ENCODE measurements at regions not wholly inside any gene's neighbourhood (a gene's known extent, or its start where the extent isn't known, plus 50 kb on each side); places are given as distances from the start of the nearest gene placed in this dataset.

DNA sequence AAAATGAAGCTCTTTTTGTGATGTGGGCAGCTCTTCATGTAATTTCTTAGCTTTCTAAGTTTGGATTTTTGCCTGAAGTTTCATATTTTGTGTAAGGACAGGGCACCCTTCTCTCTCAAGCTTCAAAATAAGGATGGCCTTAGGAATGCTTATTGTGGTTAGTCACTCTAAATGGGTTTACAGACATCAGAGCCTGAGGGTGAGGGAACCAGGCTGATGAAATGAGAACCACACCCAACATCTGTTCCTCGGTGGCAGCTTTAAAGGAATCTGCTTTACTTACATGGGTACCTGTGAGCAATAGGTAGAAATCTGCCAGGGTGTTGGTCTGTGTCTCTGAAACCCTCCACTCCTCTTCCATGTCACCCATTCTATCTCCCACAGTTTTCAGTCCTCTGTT lies 174.3 kb downstream of the EMX2 start:
- DNase-seq (ENCODE audit: low spot score): no peak

DNA sequence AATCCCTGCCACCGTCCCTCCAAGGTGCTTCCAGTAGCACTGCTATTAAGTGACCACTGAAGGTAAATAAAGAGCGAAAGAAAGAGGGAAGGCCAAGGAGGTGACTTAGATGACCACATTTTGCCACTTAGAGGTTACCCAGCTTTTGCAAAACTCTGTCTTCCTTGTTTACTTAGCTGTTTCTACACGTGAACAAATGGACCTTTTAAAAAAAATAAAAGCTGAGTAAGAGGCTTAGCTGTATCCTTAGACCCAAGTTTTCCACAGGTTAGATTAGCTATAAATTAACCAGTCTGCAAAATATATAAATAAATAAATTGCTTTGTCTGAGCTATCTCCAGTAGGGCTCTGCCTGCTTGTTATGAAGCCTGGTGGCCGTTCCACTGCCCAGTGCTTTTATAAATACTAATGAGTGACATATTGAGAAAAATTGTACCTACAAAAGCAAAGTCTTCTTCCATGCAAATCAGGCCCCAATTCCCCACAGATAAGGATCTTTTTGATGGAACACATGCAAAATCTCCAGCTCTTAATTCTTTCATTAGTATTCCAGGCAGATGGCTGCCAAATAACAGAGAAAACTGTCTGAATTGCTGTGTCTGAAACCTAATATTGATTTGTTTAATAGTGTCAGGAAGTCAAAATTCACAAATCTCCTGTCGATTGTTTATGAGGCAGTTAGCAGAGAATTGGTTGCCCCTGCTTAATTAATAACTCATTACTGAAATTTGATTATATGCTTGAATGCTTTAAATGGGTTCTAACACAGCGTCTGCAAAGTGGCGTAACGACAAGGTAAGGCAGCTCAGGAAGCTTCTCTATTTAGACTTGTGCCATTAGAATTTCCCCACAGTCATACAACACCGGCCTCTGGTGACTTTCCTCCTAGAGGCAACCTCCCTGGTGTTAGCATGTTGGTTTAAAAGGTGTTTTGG lies 176.7 kb downstream of the EMX2 start:
- DNase-seq (ENCODE audit: low spot score): no peak

DNA sequence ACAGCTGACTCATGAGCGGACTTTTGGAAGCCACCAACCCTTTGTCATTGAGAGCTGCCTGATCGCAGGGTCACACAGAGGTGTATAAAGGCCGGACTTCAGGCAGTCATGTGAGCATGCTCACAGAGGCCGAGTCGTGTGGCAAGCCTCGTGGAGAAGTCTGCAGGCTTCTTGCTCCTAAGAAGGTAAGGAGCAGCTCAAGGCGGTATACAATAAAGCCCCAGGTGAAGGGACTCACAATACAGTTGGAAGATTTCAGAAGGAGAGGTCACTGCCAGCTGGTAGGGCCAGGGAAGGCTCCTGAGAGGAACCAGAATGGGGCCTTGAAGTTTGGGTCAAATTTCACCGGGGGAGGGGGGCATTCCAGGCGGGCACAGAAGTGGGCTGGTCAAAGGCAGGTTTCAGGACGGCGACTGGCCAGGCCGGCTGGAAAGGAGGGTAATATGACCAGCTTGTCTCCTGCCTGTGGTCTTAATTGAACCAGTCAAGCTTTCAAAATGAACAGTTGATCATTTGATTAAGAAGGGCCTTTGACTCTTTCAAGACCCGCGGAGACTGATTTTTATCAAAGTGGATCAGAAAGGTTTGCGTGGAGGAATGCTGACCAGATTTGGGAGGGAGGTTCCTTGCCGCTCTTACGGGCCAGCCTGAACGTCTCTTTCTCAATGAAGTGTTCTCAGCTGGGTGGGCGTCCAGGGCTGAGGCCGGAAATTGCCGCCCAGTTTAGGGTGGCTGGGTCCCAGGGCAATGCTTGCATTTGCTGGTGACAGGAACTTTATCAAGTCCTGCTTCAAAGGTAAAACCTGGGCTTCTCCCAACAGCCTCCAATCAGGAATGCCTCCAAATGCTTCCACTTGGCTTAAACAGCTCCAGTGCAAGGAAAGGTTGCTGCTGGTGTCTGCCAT lies 178.6 kb downstream of the EMX2 start:
- DNase-seq (ENCODE audit: low spot score): no peak

DNA sequence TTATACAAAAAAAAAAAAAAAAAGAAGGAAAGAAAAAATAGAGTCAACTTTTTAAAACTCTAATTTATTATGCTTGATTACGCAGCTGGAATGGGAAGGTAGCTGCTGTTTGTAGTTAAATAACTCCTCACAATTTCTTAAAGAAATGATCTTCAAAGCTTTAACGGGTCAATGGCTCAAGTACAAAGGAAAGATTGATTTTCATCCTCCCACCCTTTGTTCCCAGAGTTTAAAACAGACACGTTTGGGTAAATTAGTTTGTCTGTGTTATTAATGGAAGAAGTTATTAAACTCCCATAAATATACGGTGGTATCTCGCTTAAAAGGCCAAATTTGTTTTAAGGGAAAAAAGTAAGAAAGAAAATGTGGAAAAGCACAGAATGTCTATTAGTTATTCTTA lies 179.3 kb downstream of the EMX2 start:
- DNase-seq (ENCODE audit: low spot score): no peak

DNA sequence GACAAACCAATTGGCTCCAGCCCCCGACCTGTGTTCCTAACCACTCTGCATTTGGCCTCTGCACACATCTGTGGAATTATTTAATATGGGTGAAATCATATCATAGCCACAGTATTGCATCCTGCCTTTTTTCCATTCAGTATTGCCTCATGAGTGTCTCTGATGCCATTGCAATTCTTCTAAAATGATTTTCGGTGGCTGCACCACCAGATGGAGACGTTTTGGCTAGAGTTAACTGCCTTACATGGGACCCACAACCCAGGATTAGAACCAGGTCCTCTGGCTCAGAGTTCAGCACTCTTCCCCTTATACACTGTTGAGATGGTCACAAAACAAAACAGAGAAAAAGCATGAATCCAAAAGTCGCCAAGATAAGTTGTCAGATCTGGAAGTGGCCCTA lies 180.8 kb downstream of the EMX2 start:
- no peak for DNase-seq (ENCODE audit: low spot score)

DNA sequence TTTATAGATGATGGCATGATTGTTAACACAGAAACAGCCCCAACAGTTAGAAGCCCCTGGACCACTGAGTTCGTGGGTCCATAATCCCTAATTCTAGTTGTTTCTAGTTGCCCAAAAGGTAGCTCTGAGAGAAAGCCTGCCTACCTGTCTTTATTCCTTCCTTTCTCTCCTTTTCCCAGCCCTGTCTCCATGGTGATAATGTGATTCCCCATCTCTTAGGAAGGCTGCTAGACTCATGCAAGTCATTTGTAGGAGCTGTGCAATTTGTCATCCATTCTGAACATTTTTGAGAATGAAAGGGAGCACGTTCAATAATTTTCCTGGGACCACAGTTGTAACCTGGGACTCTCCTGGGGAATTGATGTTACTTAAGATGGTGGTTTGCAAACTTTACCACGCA lies 183.4 kb downstream of the EMX2 start:
- no peak for DNase-seq (ENCODE audit: low spot score)

DNA sequence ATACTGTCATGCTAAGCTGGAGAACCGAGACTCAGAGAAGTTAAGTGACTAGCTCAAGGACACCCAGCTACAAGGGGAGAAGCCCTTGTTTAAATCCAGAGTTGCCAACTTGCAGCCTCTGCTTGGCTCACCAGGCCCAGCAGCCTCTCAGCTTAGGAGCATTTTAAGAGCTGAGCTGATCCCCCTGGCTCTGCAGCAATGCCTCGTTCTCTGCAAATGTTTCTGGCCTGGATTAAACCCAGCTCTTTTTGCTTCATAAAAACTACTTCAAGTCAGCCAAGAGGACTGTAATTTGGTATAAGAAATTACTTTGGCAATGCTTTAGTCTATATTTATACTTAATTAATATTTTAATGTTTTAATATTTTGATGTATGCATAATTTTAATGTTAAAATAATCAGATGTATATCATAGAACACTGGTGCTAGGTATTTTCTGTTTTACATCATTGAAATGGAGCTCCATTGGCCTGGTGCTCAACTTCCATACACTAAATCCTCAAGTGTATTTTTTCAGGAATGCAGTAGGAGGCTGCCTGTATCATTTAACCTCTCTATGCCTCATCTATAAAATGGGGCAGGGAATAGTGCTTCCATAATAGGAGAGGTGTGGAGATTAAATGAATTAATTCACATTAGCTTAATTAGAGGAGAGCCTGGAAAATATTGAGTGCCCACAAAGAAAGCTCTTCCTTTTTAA lies 184.2 kb downstream of the EMX2 start:
- no peak for DNase-seq (ENCODE audit: low spot score)

DNA sequence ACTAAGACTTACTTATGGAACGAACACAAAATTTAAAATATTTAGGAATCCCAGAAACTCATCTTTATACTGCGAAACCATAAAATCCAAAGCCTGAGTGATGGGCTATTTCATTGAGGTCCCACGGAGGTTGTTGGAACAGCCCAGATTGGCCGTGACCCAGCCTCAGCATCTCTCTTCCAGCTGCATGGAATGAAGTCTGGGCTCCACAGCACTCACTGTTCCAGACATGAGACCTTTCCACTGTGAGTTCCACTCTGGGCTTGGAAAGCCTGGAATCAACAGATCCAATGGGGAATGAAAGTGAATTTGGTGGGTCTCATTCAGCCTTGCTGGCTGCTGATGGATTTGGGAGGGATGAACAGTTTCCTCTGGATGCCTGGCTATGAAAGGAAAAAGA lies 184.9 kb downstream of the EMX2 start:
- no peak for DNase-seq (ENCODE audit: low spot score)

DNA sequence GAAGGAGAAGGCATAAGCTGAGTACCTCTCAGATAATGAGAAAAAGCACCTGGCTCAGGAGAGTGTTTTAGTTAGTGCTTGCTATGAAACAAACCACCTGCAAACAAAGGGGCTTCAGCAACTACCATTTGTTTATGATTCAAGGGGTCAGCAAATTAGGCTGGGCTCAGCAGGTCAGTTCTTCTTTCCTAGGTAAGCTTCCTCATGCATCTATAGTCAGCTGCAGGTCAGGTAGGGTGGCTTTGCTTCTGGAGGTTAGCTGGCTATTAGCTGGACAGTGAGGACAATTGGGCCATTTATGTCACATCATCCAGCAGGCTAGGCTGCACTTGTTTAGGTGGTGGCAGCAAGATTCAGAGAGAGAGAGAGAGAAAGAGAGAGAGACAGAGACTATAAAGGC lies 185.5 kb downstream of the EMX2 start:
- DNase-seq (ENCODE audit: low spot score): no peak

DNA sequence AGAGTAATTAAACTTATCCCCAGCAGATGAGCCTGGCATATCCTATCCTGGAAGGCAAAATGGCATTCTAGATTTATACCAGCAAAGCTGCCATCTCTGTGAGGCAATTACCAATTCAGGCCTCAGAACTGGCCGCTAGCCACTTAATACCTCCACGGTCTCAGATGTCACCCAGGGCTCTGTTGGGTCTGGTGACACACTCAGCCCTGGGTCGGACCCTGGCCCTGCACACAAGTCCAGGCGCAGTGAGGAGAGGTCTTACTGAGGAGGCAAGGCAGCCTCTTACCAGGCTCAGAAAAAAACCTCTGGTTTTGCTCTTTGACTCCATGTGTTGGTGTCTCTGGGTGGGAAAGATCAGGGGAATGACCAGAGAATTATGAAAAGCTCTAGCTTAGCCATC lies 186.6 kb downstream of the EMX2 start:
- no peak for DNase-seq (ENCODE audit: low spot score)

DNA sequence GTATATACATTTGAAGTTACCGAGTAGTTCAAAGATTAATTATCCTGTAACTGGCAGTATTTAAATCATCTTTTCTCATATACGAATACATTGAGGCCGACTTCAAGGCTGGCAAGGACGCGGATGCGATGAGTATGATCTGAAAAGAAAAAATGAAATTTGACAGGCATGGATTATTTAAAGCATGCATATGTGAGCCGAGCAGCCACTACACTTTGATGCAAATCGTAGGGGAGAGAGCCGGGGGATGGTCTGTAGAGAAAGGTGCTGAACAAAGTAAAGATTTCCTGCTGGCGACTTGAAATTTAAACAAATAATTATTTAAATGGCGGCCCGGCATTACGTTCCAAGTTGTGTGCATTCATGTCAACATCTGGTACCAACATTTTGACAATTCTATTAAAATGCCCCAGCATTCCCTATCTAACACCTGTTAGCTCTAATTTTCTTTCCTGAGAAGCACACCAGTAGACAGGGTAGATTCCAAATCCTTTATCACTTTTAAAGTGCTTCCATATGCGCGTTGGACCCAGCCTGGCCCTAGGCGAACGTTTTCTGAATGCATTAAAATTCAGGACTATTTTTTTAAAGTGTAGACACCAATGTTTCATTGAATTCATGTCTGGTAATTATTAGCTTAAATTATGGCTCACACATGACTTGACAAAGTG lies 188.7 kb downstream of the EMX2 start:
- no peak for DNase-seq (ENCODE audit: low spot score)

DNA sequence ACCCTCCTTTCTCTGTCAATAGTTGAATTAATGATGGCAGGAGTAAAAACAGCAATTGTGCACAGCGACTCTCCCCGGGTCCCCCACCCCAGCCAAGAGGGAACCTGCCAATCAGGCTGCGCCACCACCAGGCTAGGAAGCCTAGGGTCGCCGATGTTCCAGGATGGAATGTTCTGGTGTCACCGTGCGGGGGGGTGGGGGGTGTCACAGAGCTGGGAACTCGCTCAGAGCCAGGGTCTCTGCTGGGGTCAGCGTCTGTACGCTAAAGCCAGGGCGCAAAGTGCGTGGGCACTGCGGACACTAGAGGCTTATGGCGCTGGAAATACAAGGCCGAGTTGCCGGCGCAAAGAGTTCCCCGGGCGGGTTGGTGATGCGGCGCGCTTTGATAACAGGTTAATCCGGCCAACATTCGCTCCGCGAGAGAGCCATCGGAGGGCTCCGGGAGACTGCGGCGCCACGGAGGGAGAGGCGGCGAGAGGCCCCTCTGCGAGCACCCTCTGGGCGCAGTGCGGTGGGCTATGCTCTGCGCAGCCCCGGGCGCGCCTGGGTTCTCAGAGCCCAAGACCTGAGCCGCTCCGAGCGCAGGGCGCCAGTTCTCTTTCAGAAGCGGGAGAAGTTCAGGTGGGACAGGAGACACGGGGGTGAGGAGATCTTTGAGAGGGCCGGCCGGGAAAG lies 192.3 kb downstream of the EMX2 start:
- DNase-seq (ENCODE audit: low spot score): no peak

DNA sequence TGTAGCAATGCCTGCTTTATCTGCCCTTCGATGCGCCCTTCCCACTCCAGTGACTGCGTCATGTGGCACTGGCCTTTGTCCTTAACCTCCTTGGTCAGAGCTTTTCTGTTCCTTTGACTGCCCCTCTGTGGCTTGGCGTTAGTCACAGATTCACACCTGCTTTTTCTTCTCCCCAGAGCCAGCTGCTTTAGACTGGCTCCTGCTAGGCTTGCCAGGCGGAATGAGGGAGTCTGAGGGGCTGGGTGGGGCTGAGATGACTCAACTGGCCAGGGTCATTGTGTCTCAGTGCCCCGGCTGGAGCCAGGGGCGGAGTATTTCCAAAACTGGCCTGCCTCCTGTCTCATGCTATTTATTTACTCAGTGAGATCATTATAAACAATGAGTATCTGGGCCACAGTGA lies 194.1 kb downstream of the EMX2 start:
- DNase-seq (ENCODE audit: low spot score): no peak

DNA sequence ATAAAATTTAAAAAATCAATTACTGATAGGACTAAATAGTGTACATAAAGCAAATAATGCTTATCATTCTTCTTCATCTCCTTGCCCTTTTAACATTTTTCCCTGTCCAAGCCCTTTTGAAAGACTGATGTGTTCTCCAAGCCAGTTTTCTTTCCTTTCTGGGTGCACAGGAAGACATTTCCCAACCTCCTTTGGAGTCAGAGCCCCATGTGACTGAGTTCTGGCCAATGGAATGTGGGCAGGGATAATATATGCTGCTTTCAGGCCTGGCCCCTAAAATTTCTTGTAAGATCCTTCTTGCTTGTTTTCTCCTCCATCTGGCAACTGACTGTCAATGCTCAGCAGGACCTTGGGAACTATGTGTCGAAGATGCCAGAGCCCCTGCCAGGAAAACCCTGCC lies 197.5 kb downstream of the EMX2 start:
- DNase-seq (ENCODE audit: low spot score): no peak

DNA sequence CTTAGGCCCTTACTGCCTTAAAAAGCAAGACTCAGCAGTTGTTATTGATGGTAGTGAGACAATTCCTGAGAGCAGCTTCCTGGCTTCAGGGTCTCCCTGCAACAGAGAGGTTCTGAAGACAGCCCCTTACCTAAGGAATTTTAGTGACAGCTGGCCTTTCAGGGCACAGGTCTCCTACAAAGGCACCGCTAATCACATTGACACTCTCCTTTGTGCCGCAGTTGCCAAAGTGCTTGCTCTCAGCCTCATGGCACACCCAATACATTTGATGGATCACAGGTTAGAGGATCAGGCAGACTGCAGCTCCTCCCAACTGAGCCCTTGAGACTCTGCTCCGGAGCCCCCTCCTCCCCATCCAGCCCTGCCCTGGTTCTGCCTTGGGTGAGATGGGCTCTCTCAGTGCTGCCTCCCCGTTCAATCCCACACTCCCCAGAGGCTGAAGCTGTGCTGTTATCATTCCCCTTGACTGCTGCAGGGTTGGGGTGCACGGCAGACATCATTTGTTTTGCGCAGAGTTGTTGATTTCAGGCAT lies 198.2 kb downstream of the EMX2 start:
- no peak for DNase-seq (ENCODE audit: low spot score)

DNA sequence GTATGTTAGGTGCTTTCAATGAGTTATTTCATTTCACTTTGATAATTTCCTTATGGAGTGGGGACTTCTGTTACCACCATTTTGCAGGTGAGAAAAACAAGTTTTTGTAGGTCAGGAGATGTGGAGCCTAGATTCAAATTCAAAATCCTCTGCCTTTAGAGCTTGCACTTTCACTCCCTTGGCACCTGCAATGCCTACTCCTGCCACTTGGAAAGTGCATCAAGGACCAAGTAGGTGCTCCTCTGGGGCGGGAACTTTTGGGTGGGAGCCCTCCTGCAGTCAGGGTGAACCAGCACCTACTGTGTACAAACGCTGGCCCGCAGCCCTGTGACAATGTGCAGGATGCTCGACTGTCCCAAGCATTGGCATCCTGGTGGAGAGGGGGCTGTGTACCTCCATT lies 199.0 kb downstream of the EMX2 start:
- no peak for DNase-seq (ENCODE audit: low spot score)

DNA sequence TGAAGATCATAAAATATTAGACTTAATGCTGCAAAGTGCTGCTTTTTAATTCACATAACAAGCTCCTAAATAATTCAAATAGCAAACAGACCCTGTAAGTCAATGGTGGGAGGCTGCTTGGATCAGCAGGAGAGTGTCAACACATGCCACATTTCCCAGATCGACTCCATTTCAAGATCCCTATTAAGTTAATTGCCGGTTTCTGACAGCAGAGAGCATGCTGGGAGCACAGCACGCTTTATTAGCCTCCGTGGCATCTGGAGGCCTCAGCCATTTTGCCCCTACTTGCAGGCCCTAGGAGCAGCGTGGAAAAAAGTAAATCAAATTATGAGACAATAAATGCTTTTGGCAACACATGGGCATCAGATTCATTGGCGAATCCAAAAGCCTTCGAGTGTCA lies 201.0 kb downstream of the EMX2 start:
- DNase-seq (ENCODE audit: low spot score): no peak

DNA sequence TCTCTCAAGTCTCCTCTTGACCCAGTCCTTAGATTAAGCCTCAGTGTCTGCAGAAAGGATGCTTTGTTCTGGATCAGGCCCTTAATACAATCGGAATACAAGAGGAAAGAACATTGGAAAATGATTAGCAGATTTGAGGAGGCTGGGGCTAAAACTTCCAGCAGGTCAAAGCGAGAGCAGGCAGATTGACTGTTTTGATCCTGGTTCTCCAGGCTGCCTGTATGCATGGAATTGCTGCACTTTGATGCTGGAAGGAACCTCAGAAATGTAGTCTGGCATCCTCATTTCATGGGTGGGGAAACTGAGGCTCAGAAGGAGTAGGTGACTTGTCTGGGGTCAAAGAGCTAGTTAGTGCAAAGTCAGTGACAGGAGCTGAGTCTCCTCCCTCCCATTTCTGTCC lies 202.8 kb downstream of the EMX2 start:
- DNase-seq (ENCODE audit: low spot score): no peak

DNA sequence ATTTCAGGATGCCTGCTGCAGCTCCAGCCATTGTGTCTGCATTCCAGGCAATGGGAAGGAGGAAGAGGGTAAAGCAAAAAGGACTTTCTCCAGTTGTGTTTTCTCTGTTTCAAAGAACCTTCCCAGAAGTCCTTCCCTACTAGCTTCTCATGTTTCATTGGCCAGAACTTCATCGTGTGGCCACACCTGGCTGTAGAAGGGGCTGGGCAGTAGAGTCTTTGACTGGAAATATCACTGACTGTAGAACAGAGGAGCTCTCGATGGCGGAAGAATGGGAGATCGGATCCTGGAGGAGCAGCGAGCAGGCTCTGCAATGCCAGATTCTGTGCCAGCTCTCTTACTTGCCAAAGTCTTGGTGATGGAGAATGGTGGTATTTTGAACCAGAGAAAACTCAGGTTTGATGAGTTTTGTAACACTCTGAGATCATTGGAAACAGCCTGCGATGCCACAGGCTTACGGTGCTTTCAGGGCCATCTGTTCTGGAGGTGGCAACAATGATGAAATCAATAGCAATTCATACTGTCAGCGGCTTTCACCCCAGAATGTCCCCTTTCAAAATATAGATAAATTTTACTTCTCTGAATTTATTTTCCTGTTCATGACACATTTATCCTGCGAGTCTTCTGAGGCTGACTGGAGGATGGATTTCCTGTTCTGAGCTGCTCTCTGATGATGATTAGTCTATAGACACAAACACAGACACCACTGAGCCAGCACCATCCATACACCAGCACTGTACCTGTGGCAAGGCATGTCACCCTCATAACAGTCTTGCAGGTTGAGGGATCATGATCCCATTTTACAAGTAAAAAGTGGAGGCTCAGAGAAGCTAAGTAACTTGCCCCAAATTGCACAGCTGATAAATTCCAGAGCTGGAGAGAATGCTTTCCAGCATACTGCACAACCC lies 204.2 kb downstream of the EMX2 start:
- no peak for DNase-seq (ENCODE audit: low spot score)

DNA sequence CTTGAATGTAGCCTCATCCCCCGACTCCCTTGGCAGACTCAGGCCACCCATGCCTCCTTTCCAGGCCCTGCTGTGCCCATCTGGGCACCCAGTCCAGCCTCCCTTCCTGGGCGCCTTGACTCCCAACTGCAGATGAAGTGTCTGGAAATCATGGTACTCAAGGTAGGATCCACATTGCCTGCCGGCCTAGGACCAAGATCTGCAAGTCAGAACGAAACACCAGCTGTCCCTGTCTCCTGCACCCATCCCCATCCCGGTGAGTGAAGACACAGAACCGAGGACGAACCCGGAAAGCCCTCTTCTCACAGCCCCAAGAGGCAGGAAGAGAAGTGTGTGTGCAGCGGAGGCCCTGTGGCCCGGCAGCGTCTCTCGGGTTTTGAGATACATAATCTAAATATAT lies 205.1 kb downstream of the EMX2 start:
- DNase-seq (ENCODE audit: low spot score): no peak

Data from AG08396 (cell line).